T47D (cell line): ENCODE measurements at regions not wholly inside any gene's neighbourhood (a gene's known extent, or its start where the extent isn't known, plus 50 kb on each side); places are given as distances from the start of the nearest gene placed in this dataset.

Experiments used
- DNase-seq, 2 experiments: peaks; one replicate each; pipeline versions ENCODE4 v3.0.0 to v3.0.0-alpha.2; 2011 to 2012; ENCODE audit warnings: low read depth in 1 of 2, low spot score in 1 of 2
- JUND ChIP-seq: IDR thresholded peaks from 2 replicates; pipeline ENCODE4 v1.6.1; 2012; ENCODE audit warnings: low read depth
- in situ Hi-C: cut with HindIII; loops from 2 replicates; pipeline ENCODE4 v1.10.0; 2016; ENCODE audit warnings: low sequenced_read_pairs, low pct_unique_long_range_greater_than_20kb

- DNase-seq, result no peak
- TF ChIP-seq JUND, result no peak
- in situ Hi-C loops, result no loop called here
Observed at GRCh38 chr13:40059540-40060232, 404.2 kb downstream of the COG6 start.

- in situ Hi-C loops, result no loop called here
- TF ChIP-seq JUND, result no peak
- no peak for DNase-seq
Observed at GRCh38 chr13:40060296-40061007, 405.0 kb downstream of the COG6 start.

- in situ Hi-C loops, result no loop called here
- no peak for TF ChIP-seq JUND
- DNase-seq, result no peak
Observed at GRCh38 chr13:40061466-40062450, 406.3 kb downstream of the COG6 start.

GRCh38 chr13:40063278-40063698 lies 407.8 kb downstream of the COG6 start:
- TF ChIP-seq JUND, result no peak
- DNase-seq, result no peak
- in situ Hi-C loops, result no loop called here

- no peak for TF ChIP-seq JUND
- no peak for DNase-seq
- in situ Hi-C loops, result no loop called here
Observed at GRCh38 chr13:40063703-40064102, 408.2 kb downstream of the COG6 start.

GRCh38 chr13:40064154-40065097 lies 409.0 kb downstream of the COG6 start:
- DNase-seq, result no peak
- in situ Hi-C loops, result no loop called here
- TF ChIP-seq JUND, result no peak

GRCh38 chr13:40069173-40070044 lies 413.9 kb downstream of the COG6 start:
- no peak for TF ChIP-seq JUND
- DNase-seq, result peak; percentile 39 to 63
- in situ Hi-C loops, result no loop called here

- in situ Hi-C loops, result no loop called here
- no peak for TF ChIP-seq JUND
- no peak for DNase-seq
Observed at GRCh38 chr13:40070357-40070756, 414.9 kb downstream of the COG6 start.

- TF ChIP-seq JUND, result no peak
- in situ Hi-C loops, result no loop called here
- DNase-seq, result no peak
Observed at GRCh38 chr13:40072663-40073120, 417.2 kb downstream of the COG6 start.

- in situ Hi-C loops, result no loop called here
- TF ChIP-seq JUND, result no peak
Observed at GRCh38 chr13:40074338-40074737, 418.9 kb downstream of the COG6 start.

GRCh38 chr13:40075281-40075680 lies 419.8 kb downstream of the COG6 start:
- in situ Hi-C loops, result no loop called here
- no peak for TF ChIP-seq JUND
- no peak for DNase-seq

More at GRCh38 chr13:40074338-40074737, 418.9 kb downstream of the COG6 start:
- DNase-seq, result no peak
